ENCODE measurements at regions not wholly inside any gene's neighbourhood (a gene's known extent, or its start where the extent isn't known, plus 50 kb on each side); places are given as distances from the start of the nearest gene placed in this dataset.

DNA sequence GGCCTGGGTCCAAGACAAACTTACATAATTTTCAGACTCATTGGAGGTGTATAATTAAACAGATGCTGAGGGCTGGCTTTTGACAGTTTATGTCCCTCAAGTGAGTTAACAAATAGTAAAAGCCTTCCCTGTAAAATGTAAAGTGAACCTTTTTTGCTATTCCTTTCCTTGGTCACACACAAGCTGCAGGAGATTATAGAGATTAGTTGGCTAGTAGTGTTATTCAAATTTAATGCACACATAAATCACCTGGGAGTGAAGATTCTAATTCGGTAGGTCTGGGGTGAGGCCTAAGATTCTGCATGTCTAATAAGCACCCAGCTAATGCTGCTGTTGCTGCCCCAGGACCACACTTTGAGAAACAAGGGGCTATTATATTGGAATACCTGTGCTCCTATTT, 206.2 kb upstream of the SSTR1 start:
- TF ChIP-seq POLR2A (IDR thresholded peaks at IDR 0.05), result no peak
- TF ChIP-seq CTCF (IDR thresholded peaks at IDR 0.05), result no peak
- TF ChIP-seq EP300 (IDR thresholded peaks at IDR 0.05), result no peak

Measured in upper lobe of left lung (tissue), 4 donors.